GM21576 (cell line): ENCODE measurements at regions not wholly inside any gene's neighbourhood (a gene's known extent, or its start where the extent isn't known, plus 50 kb on each side); places are given as distances from the start of the nearest gene placed in this dataset.

ENCODE experiments used
- ATAC-seq: cut with Tn5 transposase; IDR thresholded peaks from one replicate; pipeline ENCODE4 v1.9.1; 2021; ENCODE audit warnings: mild to moderate bottlenecking, moderate library complexity; ENCODE audit not compliant: unreplicated experiment

DNA sequence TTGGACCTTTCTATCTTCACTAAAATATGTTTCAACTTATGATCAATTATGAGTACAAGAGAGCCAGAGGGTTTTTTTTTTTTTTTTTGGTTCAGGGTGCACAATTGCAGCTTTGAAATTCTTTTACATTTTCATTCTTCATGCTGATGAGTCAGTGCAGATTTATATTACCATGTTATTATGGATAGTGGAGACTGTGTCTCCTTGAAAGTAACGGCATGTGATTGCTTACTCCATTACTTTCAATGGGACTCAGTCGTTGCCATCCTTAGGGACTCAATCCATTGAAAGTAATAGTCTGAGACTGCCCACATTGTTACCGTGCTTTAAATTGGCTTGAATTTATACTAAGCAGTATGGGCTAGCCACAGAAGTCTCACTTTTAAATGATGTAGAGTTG is 286.5 kb upstream of the FANCL start:
- no peak for ATAC-seq

DNA sequence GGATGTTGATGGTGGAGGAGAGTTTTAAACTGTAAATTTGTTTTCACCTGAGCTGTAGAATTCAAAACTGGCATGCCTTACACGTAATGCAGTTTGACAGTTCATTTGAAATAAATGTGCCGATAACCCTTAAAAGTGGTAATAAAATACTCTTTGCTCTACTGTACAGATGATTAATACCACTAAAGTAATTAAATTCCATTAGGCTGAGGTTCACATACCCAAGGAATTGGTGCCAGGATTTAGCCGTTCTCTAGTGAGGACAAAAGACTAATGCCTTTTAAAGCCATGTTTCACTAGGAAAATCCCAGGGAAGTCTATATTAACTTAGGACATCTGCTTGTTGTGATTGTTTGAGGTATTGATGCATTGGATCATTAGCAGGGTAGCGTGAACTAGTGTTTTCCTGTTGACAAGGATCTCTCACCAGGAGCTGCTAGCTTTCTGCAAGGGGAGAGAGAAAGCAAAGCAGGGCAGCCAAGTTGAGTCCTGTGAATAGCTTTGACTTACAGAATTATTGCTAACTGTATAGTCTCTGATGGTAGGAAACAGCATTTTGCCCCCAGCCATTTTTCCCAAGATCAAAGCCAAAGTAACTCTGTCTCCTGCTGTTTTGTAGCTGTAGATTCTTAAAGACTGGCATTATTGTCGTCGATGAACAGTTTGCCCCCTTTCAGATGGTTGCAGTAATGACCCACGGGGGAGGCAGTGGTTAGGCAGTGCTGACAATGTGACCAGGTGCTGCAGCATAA is 280.9 kb upstream of the FANCL start:
- ATAC-seq = no peak

DNA sequence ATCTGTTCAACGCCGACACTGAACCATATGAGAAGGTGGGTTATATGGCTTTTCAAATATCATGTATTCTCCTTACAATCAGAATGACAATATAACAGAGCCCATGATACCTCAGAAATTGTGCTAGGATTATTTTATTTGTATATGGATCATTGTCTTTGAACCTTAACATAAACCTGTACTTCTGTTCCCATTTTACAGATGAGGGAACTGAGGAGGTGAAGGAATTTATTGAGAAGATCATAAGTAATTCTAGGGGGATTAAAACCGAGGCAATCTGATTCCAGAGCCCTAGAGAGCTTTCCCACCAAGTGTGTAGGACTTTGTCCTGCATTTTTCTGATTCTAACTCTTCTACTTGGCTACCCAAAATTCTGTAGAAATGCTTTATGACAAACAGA is 279.8 kb upstream of the FANCL start:
- no peak for ATAC-seq

DNA sequence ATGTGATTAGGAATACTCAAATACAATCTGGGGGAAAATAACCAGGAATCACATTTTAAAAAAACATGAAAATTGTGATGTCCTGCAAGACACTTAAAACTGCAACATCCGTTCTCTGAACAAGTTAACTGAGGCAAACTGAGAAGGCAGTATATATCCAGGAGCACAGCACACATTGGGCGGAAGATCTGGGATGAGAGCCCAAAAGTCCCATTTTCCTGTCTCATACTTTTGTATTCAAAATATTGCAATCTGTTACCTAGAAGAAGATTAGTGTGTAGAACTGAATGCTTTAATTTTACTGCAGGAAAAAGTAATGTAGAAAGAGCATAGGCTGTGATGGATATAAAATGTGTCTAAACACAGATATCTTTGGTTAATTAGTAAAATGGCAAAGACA is 276.8 kb upstream of the FANCL start:
- no peak for ATAC-seq

DNA sequence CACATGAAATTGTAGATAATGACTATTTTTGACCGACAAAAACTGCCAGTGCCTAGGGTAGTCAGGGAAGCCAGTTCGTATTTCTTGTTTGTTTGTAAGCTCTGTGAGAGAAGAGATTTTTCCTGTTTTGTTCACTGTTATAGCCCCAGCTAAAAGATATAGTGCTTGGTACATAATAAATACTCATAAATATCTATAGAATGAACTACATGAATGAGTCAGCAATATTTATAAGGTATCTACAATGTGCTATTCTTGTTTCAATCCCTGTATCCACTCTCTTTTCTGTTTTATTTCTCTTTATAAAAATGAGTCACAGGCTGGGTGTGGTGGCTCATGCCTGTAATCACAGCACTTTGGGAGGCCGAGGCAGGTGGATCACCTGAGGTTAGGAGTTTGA is 275.6 kb upstream of the FANCL start:
- no peak for ATAC-seq

DNA sequence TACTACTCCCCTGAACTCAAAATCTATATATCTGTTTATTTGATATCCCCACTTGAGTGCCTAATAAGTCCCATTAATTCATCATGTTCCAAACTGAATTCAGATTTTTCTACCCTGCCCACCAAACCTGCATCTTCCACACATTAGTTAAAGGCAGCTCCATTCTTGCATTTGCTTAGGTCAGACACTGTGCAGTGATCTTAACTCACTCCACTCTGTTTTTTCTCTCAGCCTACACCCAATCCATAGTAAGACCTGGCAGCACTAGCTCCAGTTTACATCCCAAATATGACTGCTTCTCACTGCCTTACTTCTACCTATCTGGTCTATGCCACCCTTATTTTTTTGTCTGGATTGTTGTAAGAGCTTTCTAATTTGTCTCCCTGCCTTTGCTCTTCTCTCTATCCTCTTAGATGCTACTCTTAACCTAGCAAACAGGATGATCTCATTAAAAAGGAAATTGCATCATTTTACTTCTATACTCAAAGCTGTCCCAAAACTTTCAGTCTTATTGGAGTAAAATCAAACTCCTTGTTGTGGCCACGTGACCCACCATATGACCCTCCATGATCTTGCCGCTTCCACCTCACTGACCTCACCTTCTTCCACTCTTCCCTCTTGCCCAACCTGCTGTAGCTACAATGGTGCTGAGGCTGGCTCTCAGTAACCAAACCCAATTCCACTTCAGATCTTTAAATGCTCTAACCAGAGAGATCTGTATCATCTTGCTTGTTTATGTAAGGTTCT is 274.9 kb upstream of the FANCL start:
- ATAC-seq = no peak

DNA sequence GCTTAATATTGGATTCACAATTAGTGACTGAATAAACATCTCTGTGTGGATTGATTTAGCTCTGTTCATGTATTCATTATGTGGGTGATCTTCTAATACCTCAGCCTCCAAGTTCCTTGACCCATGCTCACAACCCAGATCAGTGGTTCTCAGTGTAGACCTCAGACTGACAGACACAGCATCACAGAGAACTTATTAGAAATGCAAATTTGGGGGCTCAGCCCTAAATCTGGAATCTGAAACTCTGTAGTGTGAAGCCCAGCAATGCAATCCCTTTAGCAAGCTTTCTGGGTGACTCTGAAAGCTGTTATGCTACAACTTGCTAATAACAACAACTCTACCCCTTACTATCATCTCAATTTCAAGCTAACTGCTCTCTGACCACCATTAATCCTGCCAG is 273.1 kb upstream of the FANCL start:
- peak; percentile 74 for ATAC-seq

DNA sequence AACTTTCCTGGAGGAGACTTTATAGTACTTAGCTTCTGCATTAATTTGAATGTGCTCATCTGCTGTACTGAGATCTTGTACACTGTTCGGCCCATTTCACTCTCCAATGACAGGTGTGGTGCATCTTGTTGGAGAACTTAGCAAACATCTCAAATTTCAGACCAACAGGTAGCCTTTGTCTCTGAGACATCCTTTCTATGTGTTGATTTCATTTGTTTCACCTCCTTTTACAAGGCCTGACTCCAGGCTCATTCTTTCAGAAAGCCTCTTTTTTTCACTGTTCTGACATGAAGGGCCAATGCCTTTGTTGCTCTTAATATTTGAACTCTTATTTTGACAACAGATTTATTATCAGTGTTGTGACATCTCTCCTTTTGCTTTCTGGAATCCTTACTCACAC is 271.8 kb upstream of the FANCL start:
- ATAC-seq = no peak

DNA sequence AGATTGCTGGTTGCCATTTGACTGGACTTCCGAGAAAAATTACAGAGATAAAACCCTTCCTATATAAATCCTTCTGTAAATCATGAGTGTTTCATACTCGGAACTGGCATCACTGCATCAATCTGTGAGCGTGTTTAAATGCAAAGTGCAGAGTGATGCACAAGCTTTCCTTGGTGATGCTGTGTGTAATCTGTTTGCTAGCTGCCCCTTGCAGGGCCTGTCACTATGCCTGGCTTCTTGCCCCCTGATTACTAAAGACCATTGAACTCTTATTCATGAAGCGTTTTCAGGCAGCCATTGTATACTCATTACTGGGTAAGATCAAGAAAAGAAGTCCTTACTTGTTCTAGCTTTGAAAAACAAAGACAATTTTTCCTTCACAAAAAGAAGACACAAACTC is 266.9 kb upstream of the FANCL start:
- ATAC-seq = no peak

DNA sequence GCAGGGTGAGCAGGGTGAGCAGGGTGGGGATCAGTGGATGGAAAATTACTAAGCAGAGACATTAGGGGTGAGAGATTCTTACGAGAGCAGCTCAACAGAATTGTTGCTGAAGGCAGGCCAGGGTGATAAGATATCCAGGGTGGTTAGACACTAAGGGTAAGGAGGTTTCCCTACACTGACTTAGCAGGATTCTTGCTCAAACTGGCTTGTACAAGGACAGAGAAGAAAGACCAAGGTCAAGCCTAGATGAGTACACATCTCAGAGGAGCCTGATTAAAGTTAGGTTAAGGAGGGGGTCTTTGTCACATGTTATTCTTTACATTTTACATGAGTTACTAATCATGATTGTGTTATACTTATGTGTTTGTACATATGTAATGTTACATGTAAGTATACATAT is 262.8 kb upstream of the FANCL start:
- ATAC-seq = no peak

DNA sequence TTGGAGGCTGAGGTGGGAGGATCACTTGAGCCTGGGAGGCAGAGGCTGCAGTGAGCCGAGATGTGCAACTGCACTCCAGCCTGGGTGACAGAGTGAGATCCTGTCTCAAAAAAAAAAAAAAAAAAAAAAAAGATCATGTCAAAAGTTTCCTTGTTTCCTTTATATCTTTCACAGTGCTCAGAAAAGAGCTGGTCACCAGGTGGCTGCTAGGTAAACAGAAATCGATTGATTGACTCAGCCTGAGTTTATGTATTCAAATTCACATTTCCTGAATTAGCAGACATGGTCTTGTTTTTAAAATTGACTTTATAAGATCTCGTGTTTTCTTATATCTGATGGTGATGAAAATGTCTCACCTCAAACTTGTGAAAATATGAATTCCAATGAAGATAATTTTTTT is 261.8 kb upstream of the FANCL start:
- ATAC-seq = no peak

DNA sequence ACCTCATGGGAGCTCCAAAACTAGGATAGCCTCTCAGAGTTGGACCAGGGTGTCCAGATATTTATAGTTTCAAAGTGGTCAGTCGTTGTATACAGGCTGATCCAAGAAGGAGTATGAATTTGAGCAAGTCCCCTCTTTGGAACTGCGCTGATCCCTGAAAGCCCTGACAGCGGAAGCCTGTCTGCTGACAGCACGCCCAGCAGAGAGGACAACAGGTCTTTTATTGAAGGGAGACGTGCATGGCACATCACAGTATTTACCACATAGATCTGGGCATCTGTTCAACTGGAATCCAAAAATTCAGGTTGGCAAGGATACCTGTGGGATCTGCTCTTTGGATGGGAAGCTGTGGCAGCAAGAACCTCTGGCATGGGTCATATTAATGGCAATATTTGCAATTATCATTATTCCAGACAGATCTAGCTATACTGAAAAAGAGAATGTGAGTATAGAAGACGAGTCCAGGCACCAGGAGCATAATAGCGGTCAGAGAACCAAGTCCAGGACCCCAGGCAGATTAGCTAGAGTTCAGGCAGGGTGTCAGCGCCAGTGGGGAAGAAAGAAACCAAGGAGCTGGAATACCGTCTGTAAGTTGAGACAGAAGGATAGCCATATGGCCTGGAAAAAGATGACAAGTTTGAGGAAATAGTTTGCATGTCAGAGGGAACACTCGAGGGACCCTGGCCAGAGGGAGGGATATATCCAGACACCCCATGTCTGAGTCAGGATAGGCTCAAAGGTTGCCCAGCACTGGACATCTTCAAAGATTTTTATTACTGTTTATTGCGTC is 260.4 kb upstream of the FANCL start:
- ATAC-seq = no peak

DNA sequence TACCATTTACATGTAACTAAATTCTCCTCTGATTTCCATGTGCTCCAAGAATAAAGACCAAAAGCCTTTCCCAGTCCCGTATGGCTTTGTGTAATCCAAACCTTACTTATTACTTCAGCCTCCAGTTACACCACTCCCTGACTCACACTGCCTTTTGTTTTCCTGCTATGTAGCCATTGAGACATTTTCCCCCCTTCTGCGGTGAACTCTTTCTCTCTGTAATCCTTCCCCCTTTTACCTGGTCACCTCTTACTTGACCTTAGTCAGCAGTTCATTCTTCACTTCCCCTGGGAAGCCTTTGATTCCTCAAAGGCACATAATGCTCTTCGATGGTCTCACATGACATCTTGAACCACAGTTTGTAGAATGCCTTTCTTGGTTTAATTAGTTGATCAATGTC is 256.0 kb upstream of the FANCL start:
- no peak for ATAC-seq

DNA sequence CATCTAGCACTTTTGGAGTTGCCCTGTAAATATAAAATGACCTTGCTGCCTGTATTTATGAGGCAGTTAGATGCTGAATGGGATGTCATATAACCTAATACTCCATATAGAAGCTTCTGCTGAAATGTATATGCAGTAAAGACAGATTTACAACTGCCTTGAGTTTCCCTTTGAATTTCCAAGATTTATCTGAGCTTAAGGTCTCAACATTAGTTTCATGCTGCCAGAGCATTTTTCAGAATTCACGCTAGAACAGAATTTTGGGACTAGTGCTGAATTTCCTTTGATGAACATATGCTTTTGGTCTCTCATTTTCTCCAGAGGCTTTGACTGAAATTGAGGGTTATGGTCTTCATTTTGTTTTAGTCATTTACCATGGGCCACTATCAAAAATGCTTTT is 254.7 kb upstream of the FANCL start:
- no peak for ATAC-seq

DNA sequence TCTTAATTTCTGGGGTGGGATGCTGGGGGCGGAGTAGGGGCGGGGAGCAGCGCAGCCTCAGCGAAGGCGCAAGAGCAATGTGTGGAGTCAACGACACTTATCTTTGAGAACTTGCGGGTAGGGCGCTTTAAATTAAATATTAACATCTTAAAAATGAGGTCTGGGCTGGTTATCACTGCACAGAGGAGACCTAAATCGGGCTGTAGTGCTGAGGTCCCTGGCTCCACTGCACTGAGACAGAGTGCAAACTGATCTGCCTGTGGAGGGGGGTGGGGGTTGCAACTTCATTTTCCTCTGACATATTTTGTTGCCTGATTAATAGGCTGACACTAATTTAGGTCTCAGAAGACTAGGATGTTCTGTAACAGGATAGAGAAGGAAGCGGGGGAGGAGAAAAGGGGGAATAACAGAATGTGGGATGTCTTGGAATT is 253.0 kb upstream of the FANCL start:
- ATAC-seq = no peak

DNA sequence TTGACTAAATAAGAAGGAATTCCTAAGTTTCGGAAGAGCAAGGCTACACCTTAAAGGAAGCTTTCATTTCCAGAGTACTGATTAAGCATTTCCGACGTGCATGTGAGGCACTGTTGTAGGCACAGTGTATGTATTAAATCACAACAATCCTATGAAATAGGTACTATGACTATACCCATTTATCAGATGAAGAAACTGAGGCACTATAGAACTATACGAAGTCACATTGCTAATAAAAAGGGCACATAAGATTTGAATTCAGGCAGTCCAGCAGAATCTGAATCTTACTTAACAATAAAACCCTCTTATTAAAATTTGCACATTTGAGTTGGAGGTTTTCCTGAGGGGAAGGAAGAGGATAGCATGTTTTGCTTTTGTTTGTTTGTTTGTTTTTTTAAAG is 243.5 kb upstream of the FANCL start:
- no peak for ATAC-seq

DNA sequence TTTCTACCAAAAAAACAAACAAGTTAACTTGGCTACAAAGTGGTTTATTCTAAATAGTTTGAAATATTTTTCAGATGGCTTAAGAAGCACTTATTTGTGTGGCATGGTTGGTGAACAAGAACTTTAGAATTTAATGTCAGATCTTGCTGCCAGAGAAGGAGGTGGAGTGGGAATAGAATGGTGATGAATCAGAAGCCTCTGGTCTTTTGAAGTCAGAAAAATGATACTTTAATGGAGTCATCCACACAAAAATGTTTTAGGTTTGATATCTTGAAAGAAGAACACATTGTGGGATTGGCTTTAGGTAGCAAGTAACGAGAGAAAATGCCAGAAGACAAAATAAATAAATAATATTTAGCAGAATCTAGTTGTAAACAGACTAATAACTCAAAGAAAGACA is 243.1 kb upstream of the FANCL start:
- no peak for ATAC-seq

DNA sequence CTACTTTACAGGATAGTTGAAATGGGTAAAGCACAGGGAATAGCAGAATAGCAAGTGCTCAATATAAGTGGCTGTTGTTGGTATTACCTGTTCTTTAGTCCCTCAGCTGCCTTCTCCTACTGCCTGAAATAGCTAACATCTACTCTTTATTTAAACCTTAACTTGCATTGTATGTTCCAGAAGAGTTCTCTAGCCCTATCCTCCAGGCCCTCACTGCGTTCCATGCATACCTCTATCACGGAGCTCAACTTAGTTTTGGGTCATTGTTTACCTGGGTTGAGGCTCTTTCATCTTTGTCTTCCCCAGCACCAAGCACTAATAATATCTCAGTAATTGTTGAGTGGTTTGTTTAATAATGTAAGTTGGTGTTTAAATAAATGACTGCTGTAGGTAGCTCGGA is 242.2 kb upstream of the FANCL start:
- no peak for ATAC-seq

DNA sequence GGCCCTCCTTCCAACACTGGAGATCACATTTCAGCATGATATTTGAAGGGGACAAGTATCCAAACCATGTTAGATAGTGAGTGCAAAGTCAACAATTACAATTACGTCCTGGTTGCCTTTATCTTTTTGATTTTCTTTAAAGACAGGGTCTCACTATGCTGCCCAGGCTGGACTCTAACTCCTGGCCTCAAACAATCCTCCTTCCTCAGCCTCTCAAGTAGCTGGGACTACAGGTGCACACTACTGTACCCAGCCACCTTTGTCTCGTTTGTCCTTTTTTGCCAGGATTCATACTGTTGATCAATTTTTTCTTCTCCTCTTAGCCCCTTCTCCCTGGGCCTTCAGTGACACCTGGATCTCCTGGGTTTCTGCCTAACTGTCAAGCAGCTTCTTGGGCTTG is 240.5 kb upstream of the FANCL start:
- ATAC-seq = no peak

DNA sequence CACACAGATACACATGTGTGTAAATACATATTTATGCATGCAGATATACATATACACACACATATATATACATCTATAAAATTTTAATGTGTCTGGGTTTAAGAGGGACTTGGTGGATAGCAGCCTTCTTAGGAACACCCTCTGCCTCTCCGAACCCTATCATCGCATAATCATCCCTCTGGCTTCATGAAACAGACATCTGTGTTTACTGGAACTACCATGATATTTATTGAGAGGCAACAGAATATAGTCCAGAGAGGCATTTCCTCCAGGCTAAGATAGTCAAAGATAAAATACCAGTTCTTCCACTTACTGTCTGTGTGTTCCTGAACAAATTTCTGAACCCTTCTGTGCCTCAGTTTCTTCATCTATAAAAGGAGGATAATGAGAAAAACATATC is 239.0 kb upstream of the FANCL start:
- no peak for ATAC-seq

DNA sequence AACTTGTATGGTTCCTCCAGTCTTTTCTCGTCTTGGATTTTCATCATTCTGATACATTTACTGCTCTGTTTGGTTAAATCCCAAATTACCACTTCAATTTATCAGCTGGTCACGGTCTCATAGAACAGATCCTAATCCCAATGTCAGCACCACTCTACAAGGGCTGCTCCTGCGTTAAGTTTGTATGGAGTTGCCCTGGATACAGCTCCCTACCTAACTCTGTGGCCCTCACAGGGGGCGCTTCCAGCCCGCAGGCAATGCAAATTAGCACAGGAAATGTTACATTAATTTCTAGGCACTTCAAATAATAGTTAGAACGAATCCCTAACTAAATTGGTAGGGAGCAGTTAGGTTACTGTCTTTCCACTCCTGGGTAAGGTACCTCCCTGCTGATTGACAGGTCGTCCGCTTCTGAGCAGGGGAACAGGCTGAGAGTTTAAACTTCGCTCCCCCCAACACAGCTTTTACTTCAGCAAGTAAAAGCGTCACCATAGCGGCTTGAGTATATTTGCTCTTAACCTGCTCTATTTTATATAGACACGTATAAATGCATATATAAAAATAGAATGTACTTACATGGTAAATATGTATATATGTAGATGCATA is 238.5 kb upstream of the FANCL start:
- no peak for ATAC-seq
